B cell (primary cell): ENCODE measurements at regions not wholly inside any gene's neighbourhood (a gene's known extent, or its start where the extent isn't known, plus 50 kb on each side); places are given as distances from the start of the nearest gene placed in this dataset.
"Not testable (repeated sequence)": the region's sequence is repeated elsewhere in the genome, so short reads cannot be mapped to it uniquely, and the experiment has no call there.

ENCODE experiments used
- ATAC-seq: fragments of 200-7000 bp; cut with Tn5 transposase; one replicate; pipeline ENCODE4 v1.10.0; 2021; ENCODE audit warnings: low read depth, mild to moderate bottlenecking, moderate number of reproducible peaks, moderate library complexity
- CTCF ChIA-PET: fragments of 350-600 bp; sonication (Branson Sonifier 250); formaldehyde crosslinking; loops from one replicate; lab custom pipeline; 2021; ENCODE audit warnings: antibody characterized with exemption, inconsistent platforms; lab: Charles Lee
- POLR2A ChIA-PET: fragments of 350-600 bp; sonication (Branson Sonifier 250); formaldehyde crosslinking; loops from one replicate; lab custom pipeline; 2021; ENCODE audit warnings: antibody characterized with exemption; lab: Charles Lee
- DNase-seq: peaks from one replicate; pipeline ENCODE4 v3.0.0; 2013
- H2AFZ ChIP-seq: 2 replicates; pipeline ENCODE4 v1.6.1; 2012; ENCODE audit warnings: mild to moderate bottlenecking, low read depth, low read length; ENCODE audit not compliant: insufficient read depth, poor library complexity, severe bottlenecking
- H3K27ac ChIP-seq, 2 donors: 1 replicate in 1 of 2; 2 replicates in 1 of 2; pipeline ENCODE4 v1.5.1; 2012 to 2013; ENCODE audit warnings: low read length in 2 of 2, mild to moderate bottlenecking in 2 of 2, moderate library complexity in 1 of 2
- H3K27me3 ChIP-seq, 4 experiments: fragments of 200-600 bp in 1 of 4; sonication (generic) in 1 of 4; replicated peaks in 1 of 4; 1 replicate in 2 of 4; 2 replicates in 2 of 4; pipeline versions ENCODE4 v1.6.1 to v1.7.0; 2013 to 2016; ENCODE audit warnings: low read length in 3 of 4, mild to moderate bottlenecking in 2 of 4, mixed read lengths in 1 of 4, moderate library complexity in 1 of 4; ENCODE audit not compliant: insufficient read depth in 4 of 4, control insufficient read depth in 3 of 4; ENCODE audit errors: control extremely low read depth in 1 of 4
- H3K36me3 ChIP-seq, 2 experiments: replicated peaks in 1 of 2; 1 replicate in 1 of 2; 2 replicates in 1 of 2; pipeline versions ENCODE4 v1.6.1 to v1.7.1; 2013; ENCODE audit warnings: low read length in 1 of 2; ENCODE audit not compliant: insufficient read depth in 2 of 2, control insufficient read depth in 1 of 2; ENCODE audit errors: control extremely low read depth in 1 of 2, extremely low read depth in 1 of 2
- H3K4me1 ChIP-seq, 2 donors: fragments of 200-600 bp in 1 of 2; sonication (generic) in 1 of 2; 1 replicate in 1 of 2; 2 replicates in 1 of 2; pipeline versions ENCODE4 v1.5.1 to v1.6.1; 2013 to 2017; ENCODE audit warnings: low read length in 2 of 2; ENCODE audit not compliant: control insufficient read depth in 2 of 2, insufficient read depth in 2 of 2
- H3K4me2 ChIP-seq: replicated peaks from 2 replicates; pipeline ENCODE3; 2012; ENCODE audit warnings: mild to moderate bottlenecking, low read depth, low read length; ENCODE audit not compliant: poor library complexity, severe bottlenecking
- H3K4me3 ChIP-seq, 5 experiments: fragments of 200-600 bp in 1 of 5; sonication (generic) in 1 of 5; 1 replicate in 3 of 5; 2 replicates in 2 of 5; pipeline versions ENCODE4 v1.5.1 to v1.7.0; 2011 to 2016; ENCODE audit warnings: low read length in 4 of 5, mild to moderate bottlenecking in 4 of 5, low read depth in 2 of 5, control low read depth in 1 of 5, moderate library complexity in 1 of 5; ENCODE audit not compliant: insufficient read depth in 1 of 5; ENCODE audit errors: control extremely low read depth in 1 of 5, extremely low read depth in 1 of 5
- H3K79me2 ChIP-seq: fragments of 200-600 bp; sonication (generic); one replicate; pipeline ENCODE4 v1.6.0; 2016; ENCODE audit warnings: low read length; ENCODE audit not compliant: control insufficient read depth, insufficient read depth
- H3K9ac ChIP-seq: fragments of 200-600 bp; sonication (generic); 2 replicates; pipeline ENCODE4 v1.6.1; 2017; ENCODE audit warnings: mild to moderate bottlenecking, low read length, moderate library complexity
- H3K9me3 ChIP-seq, 3 donors: one replicate each; pipeline versions ENCODE4 v1.6.1 to v1.7.1; 2013; ENCODE audit warnings: low read length in 2 of 3; ENCODE audit not compliant: control insufficient read depth in 2 of 3, insufficient read depth in 1 of 3; ENCODE audit errors: control extremely low read depth in 1 of 3
- H4K20me1 ChIP-seq: 2 replicates; pipeline ENCODE4 v1.6.0; 2012; ENCODE audit warnings: mild to moderate bottlenecking, low read length; ENCODE audit not compliant: insufficient read depth, control insufficient read depth, poor library complexity, severe bottlenecking
- H3K27ac Mint-ChIP-seq: one replicate; pipeline ENCODE4 v1.8.0; 2021; ENCODE audit warnings: mixed read lengths
- H3K27me3 Mint-ChIP-seq: one replicate; pipeline ENCODE4 v1.8.0; 2021; ENCODE audit warnings: mixed read lengths
- H3K4me1 Mint-ChIP-seq: one replicate; pipeline ENCODE4 v1.8.0; 2021; ENCODE audit warnings: mixed read lengths
- H3K4me3 Mint-ChIP-seq: one replicate; pipeline ENCODE4 v1.8.0; 2021; ENCODE audit warnings: mixed read lengths
- H3K9me3 Mint-ChIP-seq: one replicate; pipeline ENCODE4 v1.8.0; 2022; ENCODE audit warnings: mixed read lengths; ENCODE audit not compliant: insufficient read depth
- EZH2 ChIP-seq: IDR thresholded peaks from 2 replicates; pipeline ENCODE4 v1.6.1; 2012; ENCODE audit warnings: borderline replicate concordance, low read depth, mild to moderate bottlenecking, moderate library complexity, low read length; ENCODE audit not compliant: insufficient read depth, poor library complexity, severe bottlenecking
- WGBS: methylation state at CpG from one replicate; pipeline ENCODE4 v1.1.5; 2013; ENCODE audit warnings: missing lambda C conversion rate; ENCODE audit not compliant: insufficient coverage; 5-methylcytosine and 5-hydroxymethylcytosine counted together
- intact Hi-C: fragments of 100-400 bp; cut with micrococcal nuclease; formaldehyde crosslinking; loops from one replicate; pipeline ENCODE4 v1.10.0; 2022
- TF ChIP-seq, protein P1 (sequence below): fragments of 200-600 bp; IDR thresholded peaks from one replicate; pipeline ENCODE4 v1.8.0; 2022; ENCODE audit warnings: antibody characterized with exemption, mild to moderate bottlenecking

DNA sequence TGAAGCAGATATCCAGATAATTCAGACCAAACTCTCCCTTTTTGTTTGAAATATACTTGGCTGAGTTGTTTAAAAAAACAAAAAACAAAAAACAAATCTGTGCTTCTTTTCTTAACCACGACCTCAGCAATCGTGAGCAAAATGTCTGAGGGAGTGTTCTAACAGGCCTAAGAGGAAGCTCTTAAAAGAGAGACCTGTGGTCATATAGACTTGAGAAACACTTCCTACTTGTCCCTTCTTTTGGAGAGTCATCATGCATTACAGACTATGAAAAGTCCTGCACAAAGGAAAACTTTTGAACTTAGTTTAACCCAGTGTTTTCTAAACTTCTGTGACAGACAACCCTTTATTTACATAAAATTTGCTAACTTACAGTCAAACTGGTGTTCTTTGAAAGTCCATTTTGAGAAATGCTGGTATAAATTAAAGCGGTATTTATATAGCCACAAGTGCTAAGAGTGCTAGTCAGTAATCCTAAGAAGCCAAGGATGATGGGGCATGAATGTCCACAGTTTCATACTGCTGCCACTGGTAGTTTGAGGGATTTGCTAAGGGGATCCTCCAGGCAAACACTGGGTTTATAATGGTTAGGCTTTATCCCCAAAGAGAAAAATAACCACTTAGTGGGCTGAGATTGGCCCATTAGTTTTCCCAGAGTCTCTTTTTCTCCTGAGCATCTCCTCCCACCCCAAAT lies 199.8 kb downstream of the LRRC70 start:
- Histone ChIP-seq H2AFZ (peak overlapping the region; percentile 45), H3K27me3 (no peaks in the 10 kb centered on the region), H3K9me3 (no peaks in the 10 kb centered on the region), H3K4me3 (no peak overlapping the region), H3K27ac (no peak overlapping the region), H3K36me3 (no peaks in the 10 kb centered on the region), H3K9ac (no peak overlapping the region), H3K79me2 (no peaks in the 10 kb centered on the region), H4K20me1 (no peaks in the 10 kb centered on the region), H3K4me1 (no peaks in the 10 kb centered on the region), H3K4me2 (no peak overlapping the region)
- intact Hi-C loops: loop anchor here (1.0 kb wide), 1 partner anchor 318 kb away; no protein-coding TSS in a partner anchor
- ATAC-seq (no peak), DNase-seq (no peak)
- no peak overlapping the region for H3K4me3 Mint-ChIP-seq
- WGBS: 100% methylated on average over 1 of the region's 3 CpGs
- no peaks in the 10 kb centered on the region for H3K9me3 Mint-ChIP-seq
- H3K27me3 Mint-ChIP-seq: no peaks in the 10 kb centered on the region
- ChIA-PET CTCF (interaction anchor here (0.6 to 1.5 kb wide), 10 partner anchors 129 to 374 kb away, joined by 3 to 11 read pairs (median 3); partner anchors contain the start of gene DIMT1), POLR2A (no interaction called here)
- no peak overlapping the region for H3K27ac Mint-ChIP-seq
- H3K4me1 Mint-ChIP-seq: peaks cover 4% of the 10 kb centered on the region
- TF ChIP-seq, protein P1, sequence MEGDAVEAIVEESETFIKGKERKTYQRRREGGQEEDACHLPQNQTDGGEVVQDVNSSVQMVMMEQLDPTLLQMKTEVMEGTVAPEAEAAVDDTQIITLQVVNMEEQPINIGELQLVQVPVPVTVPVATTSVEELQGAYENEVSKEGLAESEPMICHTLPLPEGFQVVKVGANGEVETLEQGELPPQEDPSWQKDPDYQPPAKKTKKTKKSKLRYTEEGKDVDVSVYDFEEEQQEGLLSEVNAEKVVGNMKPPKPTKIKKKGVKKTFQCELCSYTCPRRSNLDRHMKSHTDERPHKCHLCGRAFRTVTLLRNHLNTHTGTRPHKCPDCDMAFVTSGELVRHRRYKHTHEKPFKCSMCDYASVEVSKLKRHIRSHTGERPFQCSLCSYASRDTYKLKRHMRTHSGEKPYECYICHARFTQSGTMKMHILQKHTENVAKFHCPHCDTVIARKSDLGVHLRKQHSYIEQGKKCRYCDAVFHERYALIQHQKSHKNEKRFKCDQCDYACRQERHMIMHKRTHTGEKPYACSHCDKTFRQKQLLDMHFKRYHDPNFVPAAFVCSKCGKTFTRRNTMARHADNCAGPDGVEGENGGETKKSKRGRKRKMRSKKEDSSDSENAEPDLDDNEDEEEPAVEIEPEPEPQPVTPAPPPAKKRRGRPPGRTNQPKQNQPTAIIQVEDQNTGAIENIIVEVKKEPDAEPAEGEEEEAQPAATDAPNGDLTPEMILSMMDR: no peak
- no peak for TF ChIP-seq EZH2

DNA sequence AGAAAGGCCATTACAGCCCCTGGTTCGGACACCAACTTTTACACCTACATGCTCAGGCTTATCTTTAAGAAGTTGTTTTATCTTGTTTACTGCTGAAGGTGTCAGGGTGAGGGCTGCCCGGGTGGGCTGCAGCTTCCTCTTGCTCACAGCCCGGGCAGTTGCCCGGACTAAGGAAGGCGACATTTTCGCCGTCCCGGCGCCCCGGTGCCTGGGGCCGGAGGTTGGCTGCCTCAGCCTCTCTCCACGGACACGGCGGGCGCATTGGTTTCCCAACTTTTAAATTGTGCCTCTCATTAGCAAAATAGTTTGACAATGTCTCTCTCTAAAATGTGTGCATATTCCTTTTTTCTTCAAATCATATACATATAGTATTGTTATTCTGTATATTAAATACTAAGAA lies 198.5 kb downstream of the LRRC70 start:
- 97% methylated on average over 13 of the region's 15 CpGs for WGBS
- H3K9me3 ChIP-seq, H3K4me3 Mint-ChIP-seq, H3K4me1 ChIP-seq, DNase-seq, H3K27ac Mint-ChIP-seq, intact Hi-C loops, H3K9ac ChIP-seq, H3K4me2 ChIP-seq, H4K20me1 ChIP-seq, H3K4me3 ChIP-seq, H3K79me2 ChIP-seq, ATAC-seq, H3K27me3 ChIP-seq, H3K27ac ChIP-seq, H3K9me3 Mint-ChIP-seq, H3K4me1 Mint-ChIP-seq, H3K27me3 Mint-ChIP-seq, H2AFZ ChIP-seq, POLR2A ChIA-PET, H3K36me3 ChIP-seq: not testable (repeated sequence)
- CTCF ChIA-PET: interaction anchor here (1.1 kb wide), 1 partner anchor 316 kb away, joined by 3 read pairs; no protein-coding TSS in a partner anchor

DNA sequence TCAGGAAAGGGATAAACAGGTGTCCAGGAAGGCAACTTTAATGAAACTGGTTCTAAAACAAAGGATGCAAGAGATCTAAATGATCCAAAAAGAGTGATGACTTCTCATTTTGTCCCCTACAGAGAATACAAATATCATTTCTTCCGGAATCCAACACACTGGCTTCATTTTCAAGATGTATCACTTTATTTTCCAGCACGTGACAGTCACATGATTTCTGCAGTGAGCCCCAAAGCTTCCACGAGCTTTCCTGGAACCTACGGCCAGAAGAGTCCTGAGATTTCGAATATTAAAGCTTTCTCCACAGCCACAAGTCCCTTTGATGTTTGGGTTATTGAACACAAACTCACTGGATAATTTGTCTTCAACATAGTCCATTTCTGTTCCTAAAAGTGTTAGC lies 198.0 kb downstream of the LRRC70 start:
- H3K4me1 Mint-ChIP-seq, H2AFZ ChIP-seq, H3K27me3 Mint-ChIP-seq, H3K9me3 ChIP-seq, H4K20me1 ChIP-seq, H3K4me3 ChIP-seq, H3K36me3 ChIP-seq, H3K4me2 ChIP-seq, H3K4me1 ChIP-seq, ATAC-seq, H3K79me2 ChIP-seq, H3K27ac Mint-ChIP-seq, DNase-seq, intact Hi-C loops, H3K27ac ChIP-seq, H3K27me3 ChIP-seq, POLR2A ChIA-PET, H3K9ac ChIP-seq, H3K4me3 Mint-ChIP-seq, CTCF ChIA-PET, H3K9me3 Mint-ChIP-seq: not testable (repeated sequence)
- no CpG with 5 or more reads among the region's 5 CpGs for whole genome bisulfite sequencing
